GM12873 (cell line): ENCODE measurements at regions not wholly inside any gene's neighbourhood (a gene's known extent, or its start where the extent isn't known, plus 50 kb on each side); places are given as distances from the start of the nearest gene placed in this dataset.

Experiments used
- TF ChIP-seq, protein P1 (sequence below): IDR thresholded peaks from 2 replicates; pipeline ENCODE4 v1.5.1; 2012; ENCODE audit warnings: low read depth, mild to moderate bottlenecking, moderate library complexity, low read length, control low read depth; ENCODE audit not compliant: insufficient read depth; ENCODE audit errors: missing control alignments

DNA sequence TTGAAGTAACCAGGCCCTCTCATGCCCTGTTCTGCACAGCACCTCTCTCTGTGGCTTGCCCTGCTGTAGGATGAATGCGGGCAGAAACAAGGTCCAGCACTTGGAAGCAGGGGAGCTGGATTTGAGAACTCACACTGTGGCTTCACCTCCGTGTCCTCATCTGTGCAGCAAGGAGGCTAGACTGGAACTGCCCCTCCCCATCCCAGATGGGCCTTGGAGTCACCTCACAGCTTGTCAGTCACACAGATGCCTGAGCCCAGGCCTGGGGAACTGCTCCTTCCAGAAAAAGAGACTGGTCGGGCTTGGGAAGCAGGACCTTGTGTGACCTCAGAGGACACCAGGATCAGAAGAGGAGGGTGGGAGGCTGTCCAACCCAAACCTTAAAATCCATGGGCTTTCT, 180.8 kb downstream of the CCT6B start:
- TF ChIP-seq, protein P1, sequence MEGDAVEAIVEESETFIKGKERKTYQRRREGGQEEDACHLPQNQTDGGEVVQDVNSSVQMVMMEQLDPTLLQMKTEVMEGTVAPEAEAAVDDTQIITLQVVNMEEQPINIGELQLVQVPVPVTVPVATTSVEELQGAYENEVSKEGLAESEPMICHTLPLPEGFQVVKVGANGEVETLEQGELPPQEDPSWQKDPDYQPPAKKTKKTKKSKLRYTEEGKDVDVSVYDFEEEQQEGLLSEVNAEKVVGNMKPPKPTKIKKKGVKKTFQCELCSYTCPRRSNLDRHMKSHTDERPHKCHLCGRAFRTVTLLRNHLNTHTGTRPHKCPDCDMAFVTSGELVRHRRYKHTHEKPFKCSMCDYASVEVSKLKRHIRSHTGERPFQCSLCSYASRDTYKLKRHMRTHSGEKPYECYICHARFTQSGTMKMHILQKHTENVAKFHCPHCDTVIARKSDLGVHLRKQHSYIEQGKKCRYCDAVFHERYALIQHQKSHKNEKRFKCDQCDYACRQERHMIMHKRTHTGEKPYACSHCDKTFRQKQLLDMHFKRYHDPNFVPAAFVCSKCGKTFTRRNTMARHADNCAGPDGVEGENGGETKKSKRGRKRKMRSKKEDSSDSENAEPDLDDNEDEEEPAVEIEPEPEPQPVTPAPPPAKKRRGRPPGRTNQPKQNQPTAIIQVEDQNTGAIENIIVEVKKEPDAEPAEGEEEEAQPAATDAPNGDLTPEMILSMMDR: no peak

DNA sequence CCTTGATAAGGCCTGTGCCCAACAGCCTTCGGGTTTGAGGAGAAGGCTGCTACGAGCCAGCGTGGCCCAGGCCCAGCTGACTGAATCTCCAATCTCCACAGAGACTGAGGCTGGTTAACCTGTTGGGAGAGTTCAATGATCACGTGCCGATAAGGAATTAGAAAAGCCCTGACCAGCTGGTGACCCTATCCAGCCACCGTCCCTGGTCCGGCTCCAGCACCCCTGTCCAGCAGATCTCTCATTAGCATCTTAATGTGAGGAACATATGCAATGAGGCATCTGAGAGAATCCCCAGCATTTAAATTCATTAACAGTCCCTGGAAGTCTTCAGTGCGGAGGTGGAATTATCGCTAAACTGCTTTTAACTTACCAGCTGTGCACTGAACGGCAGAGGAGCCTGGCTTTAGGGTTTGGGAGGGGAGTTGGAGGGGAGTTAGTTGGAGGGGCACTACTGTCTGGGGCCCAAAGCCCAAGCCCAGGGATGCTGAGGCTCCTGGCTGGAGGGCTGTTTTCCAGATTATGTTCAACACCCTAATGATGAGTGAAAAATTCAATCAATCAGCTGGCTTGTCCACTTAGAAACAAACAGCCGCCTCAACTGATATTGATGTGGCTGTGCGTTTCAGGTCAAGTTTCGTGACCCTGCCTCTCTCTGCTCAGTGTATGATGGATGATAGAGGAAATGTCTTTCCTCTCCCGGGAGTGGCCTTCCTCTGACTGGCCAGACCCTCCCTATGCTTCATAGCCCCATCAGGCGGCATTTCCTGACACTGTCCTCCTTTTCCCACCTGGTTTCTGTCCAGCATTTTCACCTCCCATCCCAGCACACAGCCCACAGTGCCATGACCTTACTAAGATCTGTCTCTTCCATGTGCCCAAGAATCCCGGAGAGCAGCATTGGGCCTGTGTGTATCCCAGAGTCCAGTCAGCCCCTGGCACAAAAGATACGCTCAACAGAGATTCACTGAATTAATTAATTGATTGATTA, 184.5 kb downstream of the CCT6B start:
- TF ChIP-seq, protein P1: no peak

DNA sequence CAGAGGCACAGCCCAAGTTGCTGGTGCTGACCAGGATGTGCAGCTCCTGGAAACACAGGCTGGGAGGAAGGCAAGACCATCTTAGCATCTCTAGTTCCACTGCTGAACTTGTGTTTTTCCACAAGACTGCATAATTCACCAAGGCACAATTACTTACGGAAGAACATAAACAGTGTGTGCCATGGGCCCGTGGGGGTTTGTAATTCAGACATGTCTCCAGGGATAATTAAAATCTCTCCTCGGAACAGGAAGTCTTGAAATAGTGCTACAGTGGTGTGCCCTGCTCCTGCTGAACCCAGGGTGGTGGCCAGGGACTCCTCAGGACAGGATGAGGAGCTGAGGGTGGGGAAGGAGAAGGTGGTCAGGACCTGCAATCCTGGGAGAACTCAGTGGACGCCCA, 188.2 kb downstream of the CCT6B start:
- TF ChIP-seq, protein P1: no peak

DNA sequence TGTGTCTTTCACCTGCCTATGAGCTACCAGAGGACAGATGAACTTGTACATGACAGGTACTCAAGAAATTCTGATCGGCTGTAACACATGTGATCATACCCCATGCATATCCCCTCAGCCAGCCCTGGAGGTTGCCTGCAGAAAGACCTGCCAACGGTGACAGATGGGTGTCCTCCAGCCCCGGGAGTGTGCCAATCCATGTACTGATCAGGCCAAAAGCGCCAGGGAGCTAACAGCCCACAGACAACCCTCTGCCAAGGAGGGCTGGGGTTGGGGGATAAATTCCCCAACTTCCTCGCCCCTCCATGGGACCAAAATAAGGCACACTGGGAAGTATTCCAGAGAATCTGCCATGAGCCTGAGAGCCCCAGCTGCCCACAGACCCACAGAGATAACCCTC, 189.4 kb downstream of the CCT6B start:
- TF ChIP-seq, protein P1: no peak

DNA sequence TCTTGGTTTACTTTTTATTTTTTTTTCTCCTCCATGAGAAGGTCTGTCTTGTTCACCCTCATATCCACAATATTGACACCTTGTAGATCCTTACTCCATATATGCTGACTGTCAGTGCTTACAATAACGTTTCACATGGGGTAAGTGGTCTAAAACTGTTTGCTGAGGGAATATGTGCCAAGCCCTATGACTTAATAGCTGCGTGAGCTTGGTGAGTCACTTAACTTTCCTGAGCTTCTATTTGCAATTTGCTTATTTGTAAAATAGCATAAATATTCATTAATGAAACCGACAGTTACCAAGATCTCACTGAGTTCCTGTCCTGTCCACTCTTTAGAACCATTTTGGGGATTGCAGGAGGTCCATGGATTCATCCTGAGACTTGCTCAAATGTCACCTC, 190.7 kb downstream of the CCT6B start:
- TF ChIP-seq, protein P1: no peak

DNA sequence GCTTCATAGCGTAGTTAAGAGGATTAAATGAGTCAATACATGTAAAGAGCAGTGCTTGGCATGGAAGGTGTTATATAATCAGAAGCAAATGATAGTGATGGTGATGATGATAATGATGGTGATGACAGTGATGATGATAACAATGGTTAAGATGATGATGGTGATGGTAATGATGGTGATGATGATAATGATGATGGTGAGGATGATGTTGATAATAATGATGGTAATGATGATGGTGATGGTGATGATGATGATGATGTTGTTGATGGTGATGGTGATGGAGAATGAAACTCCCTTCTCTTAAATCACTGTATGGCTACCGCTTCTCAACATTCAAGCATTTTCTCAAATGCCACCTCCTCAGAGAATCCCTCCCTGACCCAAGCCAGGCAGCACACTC, 190.5 kb downstream of the TMEM132E start:
- TF ChIP-seq, protein P1: no peak

DNA sequence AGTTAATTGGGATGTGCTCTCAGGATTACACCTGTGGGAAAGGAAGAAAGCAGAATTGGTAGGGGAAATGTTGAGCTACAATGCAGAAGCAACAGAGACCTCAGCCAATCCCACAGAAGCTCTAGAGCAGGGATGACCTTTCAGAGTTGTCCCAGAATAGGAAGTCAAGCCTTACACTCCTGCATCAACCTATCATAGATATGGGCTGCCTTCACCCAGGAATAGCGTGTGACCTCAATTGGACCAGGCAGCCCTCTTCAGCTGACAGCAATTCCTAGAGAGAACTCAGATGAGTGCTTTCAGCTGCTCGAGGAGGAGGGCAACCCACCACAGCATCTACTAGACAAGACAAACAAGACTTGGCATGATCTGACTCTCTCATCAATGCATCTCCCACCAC, 189.7 kb downstream of the TMEM132E start:
- TF ChIP-seq, protein P1: no peak
